ENCODE measurements at regions not wholly inside any gene's neighbourhood (a gene's known extent, or its start where the extent isn't known, plus 50 kb on each side); places are given as distances from the start of the nearest gene placed in this dataset.

GRCh38 chr9:97753364-97753763, 56.2 kb upstream of the XPA start:
- TF ChIP-seq CTCF (IDR thresholded peaks at IDR 0.05; ENCODE audit: low read depth, low read length, missing input control) (no peak), TAF1 (conservative IDR thresholded peaks at IDR 0.05) (no peak), EGR1 (IDR thresholded peaks at IDR 0.05; ENCODE audit: low read depth in 2 of 2) (no peak), HNF4A (conservative IDR thresholded peaks at IDR 0.05) (no peak), SP1 (IDR thresholded peaks at IDR 0.05) (no peak), MAX (IDR thresholded peaks at IDR 0.05) (no peak), ATF3 (IDR thresholded peaks at IDR 0.05) (no peak), ZBTB33 (IDR thresholded peaks at IDR 0.05) (no peak), REST (IDR thresholded peaks at IDR 0.05) (no peak)

Measured in liver (tissue), 3 donors.